ENCODE measurements at regions not wholly inside any gene's neighbourhood (a gene's known extent, or its start where the extent isn't known, plus 50 kb on each side); places are given as distances from the start of the nearest gene placed in this dataset.

DNA sequence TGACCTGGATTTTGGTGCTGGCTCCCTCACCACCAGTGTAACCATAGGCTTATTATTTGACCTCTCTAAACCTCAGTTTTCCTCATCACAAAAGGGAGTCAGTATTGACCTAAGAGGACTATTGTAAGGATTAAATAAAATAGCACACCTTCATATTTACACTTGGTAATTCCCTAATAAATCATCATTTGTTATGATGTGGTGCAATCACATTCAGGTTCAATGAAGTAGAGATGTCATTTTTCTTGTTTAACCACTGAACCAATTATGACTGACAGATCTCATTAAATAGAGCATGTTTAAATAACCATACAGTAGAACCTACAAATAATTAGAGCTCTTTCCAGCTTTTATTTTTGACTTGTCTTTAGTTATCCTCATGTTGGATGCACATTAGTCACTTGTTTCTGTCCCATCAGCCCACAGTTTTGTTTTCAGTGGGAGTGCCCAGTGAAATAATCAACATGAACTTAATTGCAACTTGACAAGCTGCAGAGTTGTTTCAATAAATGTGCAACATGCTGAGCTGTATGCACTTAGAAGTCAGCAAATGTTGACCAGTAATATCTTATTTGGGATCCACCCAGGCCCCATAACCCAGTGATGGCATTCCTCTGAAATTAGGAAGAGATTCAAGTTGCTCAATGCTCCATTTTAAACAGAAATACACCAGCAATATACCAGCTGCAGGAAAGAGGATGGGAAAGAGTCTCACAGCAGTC is 451.7 kb upstream of the MARCKS start:
- no peak for DNase-seq
- in situ Hi-C loops (cut with MboI; ENCODE audit: low pct_unique_long_range_greater_than_20kb, low sequenced_read_pairs) = no loop called here

DNA sequence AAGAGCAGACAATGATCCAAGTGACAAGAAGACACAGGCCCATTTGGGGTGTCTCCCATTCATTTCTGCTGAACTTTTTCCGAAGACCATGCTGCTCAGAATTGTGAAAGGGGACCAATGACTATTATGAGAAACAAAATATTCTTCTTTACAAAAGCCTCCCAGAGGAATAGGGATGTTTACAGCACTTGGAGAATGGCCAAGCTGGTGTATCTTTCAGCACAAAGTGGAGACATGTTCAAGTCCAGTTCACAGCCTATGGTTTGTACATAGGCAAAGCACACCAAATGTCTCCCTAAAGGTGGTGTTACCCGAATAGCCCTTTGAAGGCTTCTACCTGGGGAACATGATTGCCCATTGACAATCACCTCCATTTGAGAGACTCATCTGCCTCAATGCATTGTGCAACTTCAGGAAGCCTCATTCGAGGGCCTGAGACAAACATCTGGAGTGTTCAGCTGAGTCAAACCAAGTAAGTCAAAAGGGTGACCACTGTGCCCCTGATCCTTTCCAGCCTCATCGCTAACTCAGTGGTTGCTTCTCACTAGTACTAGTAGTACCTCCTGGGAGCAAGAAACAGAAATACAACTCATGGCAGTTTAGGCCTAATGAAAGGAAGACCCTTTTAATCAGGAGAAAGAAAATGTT is 451.0 kb upstream of the MARCKS start:
- DNase-seq = no peak
- in situ Hi-C loops (cut with MboI; ENCODE audit: low pct_unique_long_range_greater_than_20kb, low sequenced_read_pairs) = no loop called here

DNA sequence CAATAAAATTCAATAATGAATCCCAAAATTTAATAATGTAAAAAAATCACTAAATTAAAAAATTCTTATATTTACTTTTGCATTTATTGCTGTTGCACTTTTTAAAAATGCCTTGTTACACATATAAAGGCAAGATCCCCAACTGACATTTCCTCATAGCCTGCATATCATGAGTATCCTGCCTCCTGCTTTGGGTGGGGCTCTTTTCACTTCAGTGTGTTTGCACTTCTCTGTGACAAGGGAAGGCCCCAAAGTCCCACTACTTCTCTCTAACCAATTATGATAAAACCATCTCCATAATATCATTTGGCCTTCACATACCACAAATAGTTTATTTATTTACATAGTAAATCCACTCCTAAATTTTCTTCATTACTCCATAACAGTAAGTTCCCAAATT is 446.1 kb upstream of the MARCKS start:
- no peak for DNase-seq
- in situ Hi-C loops (cut with MboI; ENCODE audit: low pct_unique_long_range_greater_than_20kb, low sequenced_read_pairs) = no loop called here

DNA sequence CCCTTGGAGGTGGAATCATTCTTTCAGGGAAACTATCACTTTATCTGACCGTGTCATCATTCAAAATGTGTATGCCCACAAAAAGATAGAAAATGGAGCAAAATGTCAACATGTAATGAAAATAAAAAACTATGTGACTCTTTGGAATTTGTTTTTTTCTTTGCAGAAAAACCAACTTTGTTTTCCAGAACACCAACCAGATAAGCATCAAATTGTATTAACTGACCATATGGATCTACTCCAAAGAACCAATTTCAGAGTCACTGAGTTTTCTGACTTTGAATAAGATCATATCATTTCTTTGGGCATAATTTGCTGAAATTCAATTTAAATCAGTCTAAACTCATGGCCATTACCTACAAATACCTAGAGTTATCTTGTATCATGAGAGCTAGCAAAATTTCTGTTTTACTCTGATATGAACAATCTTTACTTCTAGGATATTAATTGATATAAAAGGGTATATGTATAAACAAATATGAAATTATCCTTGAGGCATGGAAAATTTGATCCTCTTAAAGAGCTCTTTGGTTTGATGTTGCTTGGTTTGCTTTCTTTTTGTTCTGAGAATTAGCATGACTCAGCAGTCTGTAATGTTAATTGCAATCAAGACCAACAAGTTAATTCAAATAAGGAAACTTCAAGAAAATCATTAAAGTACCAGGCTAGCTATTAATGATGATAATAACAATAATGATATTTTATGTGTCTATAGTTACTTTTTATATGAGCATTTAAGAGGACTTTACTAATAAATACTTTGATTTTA is 444.4 kb upstream of the MARCKS start:
- in situ Hi-C loops (cut with MboI; ENCODE audit: low pct_unique_long_range_greater_than_20kb, low sequenced_read_pairs) = no loop called here
- no peak for DNase-seq

DNA sequence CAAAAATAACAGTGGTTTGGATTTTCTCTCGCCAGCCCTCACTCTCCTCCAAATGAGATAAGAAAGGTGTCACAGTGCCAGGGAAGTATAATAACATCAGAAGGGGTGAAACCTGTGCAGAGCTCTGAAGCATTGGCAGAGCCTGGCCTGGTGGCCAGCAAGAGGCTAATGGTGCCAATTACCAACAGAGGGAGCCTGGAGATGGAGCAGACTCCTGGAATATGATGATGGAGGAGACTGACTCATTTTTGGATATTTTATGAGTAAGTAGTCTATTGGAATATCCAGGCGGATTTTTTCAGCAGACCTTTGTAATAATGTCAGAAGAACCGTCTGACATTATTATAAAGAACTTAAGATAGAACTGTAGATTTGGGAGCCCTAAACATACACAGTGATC is 442.6 kb upstream of the MARCKS start:
- peak; percentile 1 for DNase-seq
- in situ Hi-C loops (cut with MboI; ENCODE audit: low pct_unique_long_range_greater_than_20kb, low sequenced_read_pairs) = no loop called here

DNA sequence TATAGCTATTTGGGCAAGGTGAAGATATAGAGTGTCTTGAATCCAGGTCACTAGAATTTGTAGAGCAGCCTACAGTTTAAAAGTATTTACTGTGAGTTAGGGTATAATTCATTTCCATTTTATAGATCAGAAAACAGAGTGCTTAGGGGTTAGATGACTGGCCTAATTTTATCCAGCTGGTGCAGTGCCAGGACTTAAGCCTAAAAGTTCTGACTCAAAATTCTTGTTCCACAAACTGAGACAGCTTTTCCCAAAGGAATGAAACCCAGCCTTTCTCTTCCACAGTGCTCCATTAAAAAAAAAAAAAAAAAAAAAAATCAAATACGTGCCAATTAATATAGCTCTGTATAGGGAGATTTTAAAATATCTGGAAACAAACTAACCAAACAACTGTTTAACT is 441.0 kb upstream of the MARCKS start:
- in situ Hi-C loops (cut with MboI; ENCODE audit: low pct_unique_long_range_greater_than_20kb, low sequenced_read_pairs) = no loop called here
- DNase-seq = no peak

DNA sequence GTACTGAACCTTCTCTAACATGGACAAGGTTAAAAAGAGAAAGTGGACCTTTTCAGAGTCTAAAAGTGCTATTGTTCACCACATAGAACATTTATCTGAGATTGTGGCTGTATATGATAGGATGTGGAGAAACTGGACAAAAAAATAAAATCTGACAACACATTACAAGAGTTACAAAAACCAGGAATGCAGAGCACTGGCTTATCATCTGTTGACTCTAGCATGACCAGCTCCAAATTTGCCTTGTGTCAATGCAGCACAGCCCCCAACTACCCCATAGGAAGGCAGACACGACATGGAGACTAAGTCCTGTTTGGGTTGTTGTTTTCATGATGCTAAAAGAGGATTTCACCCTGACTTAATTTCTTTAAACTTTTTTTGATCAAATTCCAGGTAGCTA is 436.9 kb upstream of the MARCKS start:
- no peak for DNase-seq
- in situ Hi-C loops (cut with MboI; ENCODE audit: low pct_unique_long_range_greater_than_20kb, low sequenced_read_pairs) = no loop called here

DNA sequence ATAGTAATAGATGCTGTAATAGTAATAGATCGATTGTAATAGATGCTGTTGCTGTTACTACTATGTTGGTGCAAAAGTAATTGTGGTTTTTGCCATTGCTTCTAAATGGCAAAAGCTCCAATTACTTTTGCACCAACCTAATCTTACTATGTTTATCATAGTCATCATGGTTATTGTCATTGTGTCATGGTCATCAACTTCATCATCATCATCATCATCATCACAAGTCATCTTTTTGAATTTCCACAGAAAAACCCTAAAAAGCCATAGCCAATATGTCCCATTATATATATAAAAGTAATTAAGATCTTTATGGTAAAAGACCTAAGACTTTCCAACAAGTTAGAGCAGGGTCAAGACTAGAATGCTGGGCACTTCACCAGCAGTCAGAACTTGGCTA is 435.1 kb upstream of the MARCKS start:
- no peak for DNase-seq
- in situ Hi-C loops (cut with MboI; ENCODE audit: low pct_unique_long_range_greater_than_20kb, low sequenced_read_pairs) = no loop called here

DNA sequence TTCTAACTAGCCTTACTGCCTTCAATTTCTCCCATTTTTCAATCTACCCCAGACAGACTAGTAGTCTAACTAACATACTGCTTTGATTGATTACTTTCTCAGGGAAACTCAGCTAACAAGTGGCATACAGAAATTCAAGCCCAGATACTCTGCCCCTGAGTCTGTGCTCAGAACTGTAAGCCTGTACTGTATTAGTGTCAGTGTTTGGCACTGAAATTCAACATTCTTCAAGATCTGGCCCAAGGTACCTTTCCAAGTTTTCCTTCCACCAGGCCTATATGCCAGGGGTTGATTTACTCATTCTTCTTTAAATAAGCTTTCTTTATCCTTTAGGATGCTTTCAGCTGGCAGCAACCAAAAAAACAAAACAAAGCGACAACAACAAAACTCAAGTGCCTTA is 433.2 kb upstream of the MARCKS start:
- DNase-seq = no peak
- in situ Hi-C loops (cut with MboI; ENCODE audit: low pct_unique_long_range_greater_than_20kb, low sequenced_read_pairs) = no loop called here

DNA sequence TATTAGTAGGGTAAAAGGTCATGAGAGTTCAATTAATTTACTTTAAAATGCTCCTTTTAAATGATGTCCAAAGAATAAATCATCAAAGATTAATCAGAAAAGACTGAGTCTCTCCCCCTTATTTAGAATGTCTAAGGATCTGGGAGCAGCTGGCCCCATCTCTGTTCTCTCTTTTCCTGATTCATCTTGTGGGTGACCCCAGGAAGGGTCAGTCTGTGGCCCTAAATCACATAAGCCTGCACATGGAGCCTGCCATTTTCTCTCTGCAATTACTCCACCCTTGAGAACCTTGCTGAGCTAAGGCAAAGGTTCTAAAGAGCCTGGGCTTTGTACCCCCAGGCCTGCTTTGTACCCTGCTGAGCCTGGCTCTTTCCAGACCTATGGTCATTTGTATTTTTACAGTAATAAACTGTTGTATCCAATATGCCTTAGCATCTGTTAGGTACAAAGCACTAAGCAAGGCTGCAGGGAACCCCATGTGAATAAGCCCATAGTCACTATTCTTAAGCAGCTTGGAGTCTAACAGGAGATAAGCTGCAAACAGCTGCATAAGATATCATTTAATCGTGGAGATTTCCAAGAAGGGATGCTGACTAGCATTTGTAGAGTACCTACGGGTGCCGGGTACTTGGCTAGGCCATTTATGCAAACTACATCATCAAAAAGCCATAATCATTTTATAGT is 431.0 kb upstream of the MARCKS start:
- in situ Hi-C loops (cut with MboI; ENCODE audit: low pct_unique_long_range_greater_than_20kb, low sequenced_read_pairs) = no loop called here
- no peak for DNase-seq

DNA sequence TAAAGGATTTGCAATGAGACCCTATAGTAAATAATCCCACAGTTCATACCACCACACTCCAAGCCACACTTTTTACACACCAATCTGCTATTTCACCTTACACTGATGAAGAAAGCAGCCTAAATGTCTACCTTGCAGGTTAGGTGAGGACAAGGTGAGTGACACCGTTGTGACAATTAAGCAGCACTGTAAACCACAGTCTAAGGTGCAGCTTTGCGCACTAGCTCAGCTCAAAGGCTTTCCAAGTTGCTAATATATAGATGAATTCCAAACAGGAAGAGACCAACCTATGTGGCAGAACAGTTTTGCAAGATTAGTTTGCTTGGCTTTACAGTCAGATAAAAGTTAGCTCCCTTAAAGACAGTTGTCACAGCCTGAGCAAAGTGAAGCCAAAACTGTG is 429.5 kb upstream of the MARCKS start:
- no peak for DNase-seq
- in situ Hi-C loops (cut with MboI; ENCODE audit: low pct_unique_long_range_greater_than_20kb, low sequenced_read_pairs) = no loop called here

DNA sequence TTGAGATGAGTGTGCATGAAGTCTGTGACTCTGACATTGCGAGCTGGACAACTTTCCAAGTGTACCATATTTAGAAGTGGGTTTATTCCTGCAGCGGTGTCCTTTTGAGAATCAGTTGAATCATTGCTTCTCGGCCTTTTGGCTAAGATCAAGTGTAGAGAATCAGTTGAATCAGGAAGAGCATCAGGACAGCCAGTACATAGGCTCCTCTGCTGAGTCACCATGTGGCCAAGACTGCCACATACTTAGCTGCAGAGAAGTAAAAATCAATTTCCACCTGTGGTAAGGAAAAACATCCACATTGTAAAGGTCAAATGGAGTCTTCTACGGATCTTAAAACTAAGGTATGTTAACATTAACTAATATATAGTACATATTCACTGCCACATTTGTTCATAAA is 428.4 kb upstream of the MARCKS start:
- DNase-seq = no peak
- in situ Hi-C loops (cut with MboI; ENCODE audit: low pct_unique_long_range_greater_than_20kb, low sequenced_read_pairs) = no loop called here

DNA sequence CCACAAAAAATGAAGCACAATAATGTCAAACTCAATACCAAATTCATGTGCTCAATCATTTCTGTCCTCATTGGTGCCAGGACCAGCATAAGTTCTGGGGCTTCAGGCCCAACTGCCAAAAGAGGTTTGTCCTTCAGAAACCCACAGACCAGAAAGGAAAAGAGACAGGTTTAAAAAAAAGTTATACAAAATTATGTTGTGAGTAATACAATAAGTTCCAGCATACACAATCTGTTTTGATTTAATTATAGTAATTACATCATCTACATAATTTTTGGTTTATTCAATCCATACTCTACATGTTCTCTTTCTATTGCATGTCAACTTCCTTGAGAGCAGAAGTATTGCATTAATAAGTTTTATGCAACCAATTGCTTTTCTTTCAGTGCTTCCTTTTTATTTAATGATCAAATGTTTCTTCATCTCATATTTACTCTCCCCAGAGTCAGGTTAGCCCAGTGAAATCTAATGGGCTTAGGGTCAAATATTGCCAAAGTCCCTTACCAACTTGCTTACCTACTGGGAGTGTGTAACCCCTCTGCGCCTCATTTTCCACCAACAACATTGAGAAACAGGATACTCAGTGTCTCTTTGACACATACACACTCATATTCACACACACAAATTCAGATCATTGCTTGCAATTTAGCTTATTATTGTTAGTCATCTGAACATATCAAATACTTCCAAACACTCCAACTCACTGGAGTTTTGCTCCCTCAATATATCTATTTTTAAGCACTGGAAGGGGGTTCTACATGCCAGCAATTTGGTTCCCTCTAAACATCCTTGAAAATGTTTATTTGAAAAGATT is 424.4 kb upstream of the MARCKS start:
- in situ Hi-C loops (cut with MboI; ENCODE audit: low pct_unique_long_range_greater_than_20kb, low sequenced_read_pairs) = no loop called here
- no peak for DNase-seq

DNA sequence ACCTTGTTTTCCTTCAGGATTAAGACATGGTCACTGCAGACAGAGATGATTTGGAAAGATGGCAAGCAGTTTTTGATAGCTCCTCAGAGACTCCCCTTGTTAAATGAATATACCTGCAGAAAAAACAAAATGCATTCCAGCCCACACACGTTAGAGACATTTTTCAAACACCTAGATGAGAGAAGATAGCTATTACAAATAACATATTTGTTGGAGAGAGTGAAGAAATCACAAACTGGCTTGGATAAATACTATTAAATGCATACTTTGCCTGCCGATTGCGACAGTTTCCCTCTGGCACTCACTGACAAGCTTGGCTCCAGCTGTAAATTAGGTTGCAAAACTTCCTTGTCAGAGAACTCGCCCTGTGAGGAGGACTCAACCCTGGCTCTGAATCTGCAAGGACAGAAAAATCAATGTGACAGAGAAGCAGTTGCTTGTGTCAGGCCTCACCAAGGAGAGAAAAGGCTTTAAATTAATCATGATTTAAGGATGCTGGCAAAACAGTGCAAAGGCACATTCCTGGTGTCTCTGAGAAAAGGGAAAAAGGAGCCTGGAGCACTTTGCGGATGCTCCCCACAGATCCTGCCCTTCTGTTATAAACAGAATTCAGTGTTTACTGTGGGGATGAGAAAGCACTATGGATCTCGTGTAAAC is 423.7 kb upstream of the MARCKS start:
- in situ Hi-C loops (cut with MboI; ENCODE audit: low pct_unique_long_range_greater_than_20kb, low sequenced_read_pairs) = no loop called here
- no peak for DNase-seq

DNA sequence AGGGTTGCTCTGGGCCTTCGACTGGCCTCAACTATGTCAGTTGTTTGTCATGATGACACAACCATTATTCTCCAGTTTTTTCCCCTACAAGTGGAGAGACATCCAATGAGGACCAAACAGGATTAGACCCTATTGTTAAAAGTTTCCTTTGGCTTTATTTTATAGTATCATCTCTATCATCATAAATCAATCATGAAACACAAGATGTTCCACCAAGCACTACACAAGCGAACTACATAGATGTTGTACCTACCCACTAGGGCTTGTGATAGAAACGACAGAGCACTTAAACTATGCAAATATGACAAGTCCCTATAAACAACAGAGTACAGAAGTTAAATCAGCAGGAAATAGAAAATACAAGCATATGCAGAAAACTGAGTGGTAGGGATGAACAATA is 422.5 kb upstream of the MARCKS start:
- no peak for DNase-seq
- in situ Hi-C loops (cut with MboI; ENCODE audit: low pct_unique_long_range_greater_than_20kb, low sequenced_read_pairs) = no loop called here

DNA sequence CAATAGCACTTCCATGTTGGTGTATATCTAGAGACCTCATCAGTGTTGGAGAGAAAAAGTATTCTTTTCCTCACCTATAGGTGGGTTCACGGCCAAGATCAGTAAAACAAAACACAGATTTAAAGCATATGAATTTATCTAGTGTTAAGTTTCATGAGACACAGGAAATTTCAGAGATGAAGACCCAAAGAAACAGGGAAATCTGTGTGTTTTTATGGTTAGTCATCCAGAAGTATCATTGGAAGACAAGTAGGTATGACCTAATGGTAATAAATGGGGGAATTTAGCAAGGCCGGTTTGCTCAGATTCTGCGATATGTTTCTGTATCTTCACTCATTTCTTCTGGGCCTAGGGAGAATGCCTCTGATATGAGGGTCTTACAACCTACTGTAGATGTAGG is 419.6 kb upstream of the MARCKS start:
- DNase-seq = no peak
- in situ Hi-C loops (cut with MboI; ENCODE audit: low pct_unique_long_range_greater_than_20kb, low sequenced_read_pairs) = no loop called here

DNA sequence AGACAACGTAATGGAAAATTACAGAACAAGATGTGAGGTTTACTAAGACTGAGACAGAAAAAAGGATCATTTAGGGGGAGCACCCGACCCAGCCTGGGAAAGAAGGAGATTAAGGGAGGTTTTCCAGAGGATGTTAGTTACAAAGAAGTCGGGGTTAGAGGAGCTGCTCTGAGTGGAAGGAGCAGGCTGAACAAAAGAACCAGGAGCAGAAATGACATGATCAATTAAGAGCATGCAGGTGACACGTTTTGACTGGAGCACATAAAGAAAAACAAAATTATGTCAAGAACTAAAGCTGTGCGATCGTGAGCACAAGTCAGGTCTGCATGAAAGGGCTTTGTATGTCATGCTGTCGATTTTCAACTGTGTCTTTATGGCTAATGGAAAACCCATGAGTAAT is 417.3 kb upstream of the MARCKS start:
- in situ Hi-C loops (cut with MboI; ENCODE audit: low pct_unique_long_range_greater_than_20kb, low sequenced_read_pairs) = no loop called here
- DNase-seq = no peak

DNA sequence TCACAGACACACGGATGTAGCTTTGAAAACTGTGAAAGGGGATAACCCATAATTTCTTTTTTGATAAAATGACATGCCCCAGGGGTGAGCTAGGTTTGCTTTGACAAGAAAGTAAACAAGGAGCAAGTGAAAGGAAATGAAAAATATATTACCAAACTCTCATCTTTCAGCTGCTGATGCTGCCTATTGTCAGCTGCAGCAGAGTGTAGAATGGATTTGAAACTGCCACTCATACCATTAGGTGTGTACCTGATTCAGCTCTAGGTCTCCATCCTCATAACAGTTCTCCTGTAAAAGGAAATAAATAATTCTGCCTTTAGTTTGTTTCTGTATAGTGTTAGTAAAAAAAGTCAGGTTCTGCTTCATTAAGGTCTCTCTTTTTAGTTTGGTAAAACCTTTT is 415.1 kb upstream of the MARCKS start:
- no peak for DNase-seq

DNA sequence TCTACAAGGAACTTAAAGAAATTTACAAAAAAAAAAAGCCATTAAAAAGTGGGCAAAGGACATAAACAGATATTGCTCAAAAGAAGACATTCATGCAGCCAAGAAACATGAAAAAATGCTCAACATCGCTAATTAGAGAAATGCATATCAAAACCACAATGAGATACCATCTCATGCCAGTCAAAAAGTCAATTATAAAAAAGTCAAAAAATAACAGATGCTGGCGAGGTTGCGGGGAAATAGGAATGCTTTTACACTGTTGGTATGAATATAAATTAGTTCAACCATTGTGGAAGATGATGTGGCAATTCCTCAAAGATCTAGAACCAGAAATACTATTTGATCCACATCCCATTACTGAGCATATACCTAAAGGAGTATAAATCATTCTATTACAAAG is 411.9 kb upstream of the MARCKS start:
- no peak for DNase-seq
- in situ Hi-C loops (cut with MboI; ENCODE audit: low pct_unique_long_range_greater_than_20kb, low sequenced_read_pairs) = no loop called here

More for the DNA sequence above, 415.1 kb upstream of the MARCKS start:
- in situ Hi-C loops (cut with MboI; ENCODE audit: low pct_unique_long_range_greater_than_20kb, low sequenced_read_pairs) = no loop called here

All from KBM-7 (cell line).